ENCODE measurements at regions not wholly inside any gene's neighbourhood (a gene's known extent, or its start where the extent isn't known, plus 50 kb on each side); places are given as distances from the start of the nearest gene placed in this dataset.

- TF ChIP-seq CTCF (IDR thresholded peaks at IDR 0.05) (no peak), POLR2A (IDR thresholded peaks at IDR 0.05) (no peak)
Observed at GRCh38 chrX:73944563-73944908, 92.0 kb upstream of the XIST start.
